GM13977 (cell line): ENCODE measurements at regions not wholly inside any gene's neighbourhood (a gene's known extent, or its start where the extent isn't known, plus 50 kb on each side); places are given as distances from the start of the nearest gene placed in this dataset.

Source experiments
- DNase-seq: peaks from one replicate; pipeline ENCODE4 v3.0.0; 2012; ENCODE audit warnings: low spot score
- CTCF ChIP-seq: IDR thresholded peaks from 2 replicates; pipeline ENCODE4 v1.5.1; 2012; ENCODE audit warnings: mild to moderate bottlenecking, control low read depth; ENCODE audit not compliant: insufficient read depth; ENCODE audit errors: extremely low read depth, missing control alignments
- in situ Hi-C: fragments of 300-500 bp; cut with MboI; formaldehyde crosslinking; loops from one replicate; pipeline ENCODE4 v1.12.0; 2022; ENCODE audit warnings: low sequenced_read_pairs, low pct_unique_long_range_greater_than_20kb, mixed read lengths, inconsistent platforms; ENCODE audit not compliant: unreplicated experiment

DNA sequence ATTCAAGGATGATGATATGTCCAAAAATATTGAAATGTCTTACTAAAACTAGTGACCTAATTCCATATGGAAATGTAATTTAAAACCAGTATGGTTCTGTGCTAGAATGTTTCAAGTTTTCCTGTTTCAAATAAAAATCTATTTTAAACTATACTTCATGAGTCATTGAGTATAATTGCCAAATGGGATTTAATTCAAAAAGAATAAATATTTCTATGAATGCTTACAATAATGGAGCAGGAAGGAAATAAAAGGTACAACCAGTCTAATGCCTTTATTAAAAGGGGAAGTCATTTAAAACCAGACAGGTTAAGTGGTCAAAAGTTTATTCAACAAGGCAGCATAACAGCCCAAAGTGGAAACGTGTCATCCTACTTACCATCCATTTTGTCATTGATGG, 2347.1 kb downstream of the PCDH7 start:
- in situ Hi-C loops = no loop called here
- DNase-seq = no peak
- no peak for TF ChIP-seq CTCF

DNA sequence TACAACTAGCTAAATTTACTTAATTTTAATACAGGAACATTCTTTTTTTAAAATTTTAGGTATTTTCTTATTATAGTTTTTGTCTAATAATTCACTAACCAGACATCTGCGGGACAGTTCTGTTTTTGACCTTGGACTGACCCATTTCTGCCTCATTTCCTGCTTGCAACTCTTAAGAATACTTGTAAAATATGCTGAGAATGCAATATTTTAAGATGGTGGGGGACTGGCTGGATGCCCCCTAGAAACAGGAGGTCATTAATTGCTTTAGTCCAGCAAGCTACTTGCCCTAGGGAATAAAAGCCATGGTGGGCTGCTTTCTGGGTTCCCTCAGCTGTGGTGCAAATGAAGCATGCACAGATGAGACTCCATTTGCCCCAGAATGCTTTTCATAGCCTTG, 2348.4 kb downstream of the PCDH7 start:
- DNase-seq = no peak
- in situ Hi-C loops = no loop called here
- no peak for TF ChIP-seq CTCF

GRCh38 chr4:33071535-33071934, 2351.4 kb downstream of the PCDH7 start:
- in situ Hi-C loops = no loop called here
- TF ChIP-seq CTCF = no peak
- no peak for DNase-seq

GRCh38 chr4:33072298-33073089, 2352.3 kb downstream of the PCDH7 start:
- DNase-seq = no peak
- in situ Hi-C loops = no loop called here
- no peak for TF ChIP-seq CTCF

DNA sequence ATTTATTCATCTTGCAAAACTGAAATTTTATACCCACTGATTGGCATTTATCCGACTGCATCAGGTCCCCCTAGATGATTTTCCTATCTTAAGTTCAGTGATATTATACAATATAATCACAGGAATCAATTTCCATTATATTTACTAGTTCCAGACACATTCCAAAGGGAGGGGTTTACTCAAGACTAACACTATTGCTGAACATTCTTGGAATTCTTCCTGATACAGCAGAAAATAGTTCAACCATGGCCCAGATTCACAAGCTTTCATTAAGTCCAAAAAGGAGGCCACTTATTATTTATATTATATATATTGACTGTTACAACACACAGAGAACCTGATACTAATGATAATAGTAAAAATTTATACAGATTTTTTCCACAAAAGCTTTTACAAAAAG, 2353.6 kb downstream of the PCDH7 start:
- in situ Hi-C loops = no loop called here
- no peak for DNase-seq
- TF ChIP-seq CTCF = no peak

DNA sequence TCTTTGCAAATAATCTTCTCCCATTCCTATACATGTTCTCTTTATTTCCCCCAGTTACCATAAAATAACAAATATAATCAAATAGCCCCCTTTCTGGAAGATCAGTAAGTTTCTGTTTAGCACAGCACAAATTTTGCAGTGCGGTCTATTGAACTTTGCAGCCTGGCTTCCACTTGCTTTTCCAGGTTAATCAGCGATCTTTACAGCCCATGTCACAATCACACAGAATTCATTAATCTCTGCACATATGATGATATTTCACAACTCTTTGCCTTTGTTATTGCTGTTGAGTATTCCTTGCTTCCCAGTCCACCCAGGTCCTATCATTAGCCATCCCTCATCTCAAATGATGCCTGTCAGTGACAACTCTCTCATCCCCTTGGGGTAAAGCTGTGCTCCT, 2358.0 kb downstream of the PCDH7 start:
- no peak for DNase-seq
- in situ Hi-C loops = no loop called here
- TF ChIP-seq CTCF = no peak

DNA sequence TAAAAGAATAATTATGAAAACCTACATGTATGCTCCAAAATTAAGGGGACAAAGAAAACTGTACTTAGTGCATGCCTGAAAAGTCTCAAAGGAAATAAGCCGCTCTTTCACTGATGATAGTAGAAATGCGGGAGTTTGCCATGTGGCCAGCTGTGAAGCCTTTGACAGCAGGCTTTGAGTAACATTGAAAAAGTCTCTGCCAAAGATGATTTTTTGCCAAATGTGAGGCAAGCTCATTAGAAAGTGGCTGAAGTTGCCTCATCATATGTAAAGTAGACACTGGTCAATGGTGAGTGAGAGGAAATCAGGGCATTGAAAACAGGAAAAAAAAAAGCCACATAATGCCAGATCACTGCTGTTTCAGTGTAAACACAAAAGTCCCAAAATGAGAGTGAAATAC, 2360.1 kb downstream of the PCDH7 start:
- DNase-seq = no peak
- in situ Hi-C loops = no loop called here
- TF ChIP-seq CTCF = no peak
